ENCODE measurements at regions not wholly inside any gene's neighbourhood (a gene's known extent, or its start where the extent isn't known, plus 50 kb on each side); places are given as distances from the start of the nearest gene placed in this dataset.

GRCh38 chr4:181775298-181775697 is 467.9 kb upstream of the TENM3 start:
- no peaks in the 10 kb centered on the region for H3K9me3 ChIP-seq (ENCODE audit: control insufficient read depth in 3 of 3, low read length in 3 of 3)
- H3K27ac ChIP-seq (ENCODE audit: low read depth, low read length): no peak overlapping the region
- no peaks in the 10 kb centered on the region for H3K27me3 ChIP-seq (ENCODE audit: control insufficient read depth in 3 of 3, insufficient read depth in 3 of 3, low read length in 3 of 3)
- no peaks in the 10 kb centered on the region for H3K4me1 ChIP-seq (ENCODE audit: control insufficient read depth in 3 of 3, insufficient read depth in 3 of 3, low read length in 3 of 3)
- H3K4me3 ChIP-seq (ENCODE audit: low read length in 3 of 3): no peak overlapping the region
- H3K36me3 ChIP-seq (ENCODE audit: control insufficient read depth in 3 of 3, insufficient read depth in 3 of 3, low read length in 3 of 3): no peaks in the 10 kb centered on the region
- H3K9ac ChIP-seq (ENCODE audit: low read depth in 1 of 3, low read length in 3 of 3): no peak overlapping the region

GRCh38 chr4:181776264-181777054 is 466.7 kb upstream of the TENM3 start:
- Histone ChIP-seq H3K27ac (ENCODE audit: low read depth, low read length) (no peak overlapping the region), H3K27me3 (ENCODE audit: control insufficient read depth in 3 of 3, insufficient read depth in 3 of 3, low read length in 3 of 3) (no peaks in the 10 kb centered on the region), H3K4me1 (ENCODE audit: control insufficient read depth in 3 of 3, insufficient read depth in 3 of 3, low read length in 3 of 3) (no peaks in the 10 kb centered on the region), H3K9ac (ENCODE audit: low read depth in 1 of 3, low read length in 3 of 3) (no peak overlapping the region), H3K9me3 (ENCODE audit: control insufficient read depth in 3 of 3, low read length in 3 of 3) (no peaks in the 10 kb centered on the region), H3K36me3 (ENCODE audit: control insufficient read depth in 3 of 3, insufficient read depth in 3 of 3, low read length in 3 of 3) (no peaks in the 10 kb centered on the region), H3K4me3 (ENCODE audit: low read length in 3 of 3) (no peak overlapping the region)

- H3K4me1 ChIP-seq (ENCODE audit: control insufficient read depth in 3 of 3, insufficient read depth in 3 of 3, low read length in 3 of 3): no peaks in the 10 kb centered on the region
- H3K27me3 ChIP-seq (ENCODE audit: control insufficient read depth in 3 of 3, insufficient read depth in 3 of 3, low read length in 3 of 3): no peaks in the 10 kb centered on the region
- no peak overlapping the region for H3K27ac ChIP-seq (ENCODE audit: low read depth, low read length)
- no peaks in the 10 kb centered on the region for H3K36me3 ChIP-seq (ENCODE audit: control insufficient read depth in 3 of 3, insufficient read depth in 3 of 3, low read length in 3 of 3)
- no peak overlapping the region for H3K9ac ChIP-seq (ENCODE audit: low read depth in 1 of 3, low read length in 3 of 3)
- no peak overlapping the region for H3K4me3 ChIP-seq (ENCODE audit: low read length in 3 of 3)
- no peaks in the 10 kb centered on the region for H3K9me3 ChIP-seq (ENCODE audit: control insufficient read depth in 3 of 3, low read length in 3 of 3)
Observed at GRCh38 chr4:181777518-181777917, 465.7 kb upstream of the TENM3 start.

DNA sequence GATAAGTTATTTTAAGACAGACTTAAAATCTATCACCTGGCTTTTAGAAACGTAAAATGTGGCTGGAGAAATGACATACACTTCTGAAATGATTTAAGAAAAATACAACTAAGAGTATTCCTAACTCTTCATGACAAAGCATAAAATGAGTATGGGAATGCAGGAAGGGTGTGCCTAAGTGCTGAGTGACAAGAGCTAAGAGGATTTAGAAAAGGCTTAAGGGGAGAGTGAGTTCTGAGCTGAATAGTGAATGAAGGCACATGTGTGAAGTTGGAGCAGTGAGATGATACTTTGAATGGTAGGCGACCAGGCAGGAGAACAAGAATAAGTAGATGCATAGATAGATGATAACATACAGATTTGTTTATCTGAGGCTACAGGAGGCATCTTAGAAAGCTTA is 458.3 kb upstream of the TENM3 start:
- H3K4me3 ChIP-seq (ENCODE audit: low read length in 3 of 3): no peak overlapping the region
- H3K9ac ChIP-seq (ENCODE audit: low read depth in 1 of 3, low read length in 3 of 3): no peak overlapping the region
- no peaks in the 10 kb centered on the region for H3K36me3 ChIP-seq (ENCODE audit: control insufficient read depth in 3 of 3, insufficient read depth in 3 of 3, low read length in 3 of 3)
- H3K9me3 ChIP-seq (ENCODE audit: control insufficient read depth in 3 of 3, low read length in 3 of 3): no peaks in the 10 kb centered on the region
- H3K4me1 ChIP-seq (ENCODE audit: control insufficient read depth in 3 of 3, insufficient read depth in 3 of 3, low read length in 3 of 3): no peaks in the 10 kb centered on the region
- no peaks in the 10 kb centered on the region for H3K27me3 ChIP-seq (ENCODE audit: control insufficient read depth in 3 of 3, insufficient read depth in 3 of 3, low read length in 3 of 3)
- H3K27ac ChIP-seq (ENCODE audit: low read depth, low read length): no peak overlapping the region

- Histone ChIP-seq H3K36me3 (ENCODE audit: control insufficient read depth in 3 of 3, insufficient read depth in 3 of 3, low read length in 3 of 3) (no peaks in the 10 kb centered on the region), H3K27ac (ENCODE audit: low read depth, low read length) (no peak overlapping the region), H3K4me1 (ENCODE audit: control insufficient read depth in 3 of 3, insufficient read depth in 3 of 3, low read length in 3 of 3) (no peaks in the 10 kb centered on the region), H3K27me3 (ENCODE audit: control insufficient read depth in 3 of 3, insufficient read depth in 3 of 3, low read length in 3 of 3) (no peaks in the 10 kb centered on the region), H3K9ac (ENCODE audit: low read depth in 1 of 3, low read length in 3 of 3) (no peak overlapping the region), H3K9me3 (ENCODE audit: control insufficient read depth in 3 of 3, low read length in 3 of 3) (peaks cover 0 to 6% (median 2%) of the 10 kb centered on the region in 3 donors), H3K4me3 (ENCODE audit: low read length in 3 of 3) (no peak overlapping the region)
Observed at GRCh38 chr4:181792641-181793040, 450.6 kb upstream of the TENM3 start.

GRCh38 chr4:181793096-181793495 is 450.1 kb upstream of the TENM3 start:
- H3K27me3 ChIP-seq (ENCODE audit: control insufficient read depth in 3 of 3, insufficient read depth in 3 of 3, low read length in 3 of 3): no peaks in the 10 kb centered on the region
- no peaks in the 10 kb centered on the region for H3K36me3 ChIP-seq (ENCODE audit: control insufficient read depth in 3 of 3, insufficient read depth in 3 of 3, low read length in 3 of 3)
- no peak overlapping the region for H3K27ac ChIP-seq (ENCODE audit: low read depth, low read length)

DNA sequence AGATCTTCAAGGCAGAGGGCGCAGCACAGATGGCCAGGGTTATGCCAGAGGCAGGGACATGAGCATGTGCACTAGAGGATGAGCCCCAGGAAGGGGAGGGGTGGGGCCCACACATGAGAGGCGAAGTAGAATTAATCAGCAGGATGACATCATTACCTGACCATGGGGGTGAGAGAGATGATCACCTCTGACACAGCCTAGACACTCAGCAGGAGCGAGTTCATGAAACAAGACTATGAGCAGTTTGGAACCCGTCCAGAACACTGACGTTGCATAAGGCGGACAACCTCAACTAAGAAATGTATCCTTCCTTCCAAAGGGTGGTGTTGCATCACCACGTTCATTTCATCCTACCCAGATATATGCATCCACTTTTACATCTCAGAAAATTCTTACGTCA is 446.7 kb upstream of the TENM3 start:
- no peaks in the 10 kb centered on the region for H3K27me3 ChIP-seq (ENCODE audit: control insufficient read depth in 3 of 3, insufficient read depth in 3 of 3, low read length in 3 of 3)
- H3K36me3 ChIP-seq (ENCODE audit: control insufficient read depth in 3 of 3, insufficient read depth in 3 of 3, low read length in 3 of 3): no peaks in the 10 kb centered on the region

More at GRCh38 chr4:181793096-181793495, 450.1 kb upstream of the TENM3 start:
- Histone ChIP-seq H3K9ac (ENCODE audit: low read depth in 1 of 3, low read length in 3 of 3) (no peak overlapping the region), H3K4me3 (ENCODE audit: low read length in 3 of 3) (no peak overlapping the region), H3K4me1 (ENCODE audit: control insufficient read depth in 3 of 3, insufficient read depth in 3 of 3, low read length in 3 of 3) (no peaks in the 10 kb centered on the region), H3K9me3 (ENCODE audit: control insufficient read depth in 3 of 3, low read length in 3 of 3) (peaks cover 0 to 6% (median 2%) of the 10 kb centered on the region in 3 donors)

GRCh38 chr4:181798536-181798935 is 444.7 kb upstream of the TENM3 start:
- Histone ChIP-seq H3K9me3 (ENCODE audit: control insufficient read depth in 3 of 3, low read length in 3 of 3) (peaks cover 0 to 6% (median 2%) of the 10 kb centered on the region in 3 donors), H3K4me1 (ENCODE audit: control insufficient read depth in 3 of 3, insufficient read depth in 3 of 3, low read length in 3 of 3) (no peaks in the 10 kb centered on the region), H3K27ac (ENCODE audit: low read depth, low read length) (no peak overlapping the region), H3K27me3 (ENCODE audit: control insufficient read depth in 3 of 3, insufficient read depth in 3 of 3, low read length in 3 of 3) (no peaks in the 10 kb centered on the region), H3K9ac (ENCODE audit: low read depth in 1 of 3, low read length in 3 of 3) (no peak overlapping the region), H3K4me3 (ENCODE audit: low read length in 3 of 3) (no peak overlapping the region), H3K36me3 (ENCODE audit: control insufficient read depth in 3 of 3, insufficient read depth in 3 of 3, low read length in 3 of 3) (no peaks in the 10 kb centered on the region)

More for the DNA sequence above, 446.7 kb upstream of the TENM3 start:
- peaks cover 0 to 6% (median 2%) of the 10 kb centered on the region in 3 donors for H3K9me3 ChIP-seq (ENCODE audit: control insufficient read depth in 3 of 3, low read length in 3 of 3)
- H3K9ac ChIP-seq (ENCODE audit: low read depth in 1 of 3, low read length in 3 of 3): no peak overlapping the region
- no peak overlapping the region for H3K4me3 ChIP-seq (ENCODE audit: low read length in 3 of 3)
- H3K27ac ChIP-seq (ENCODE audit: low read depth, low read length): no peak overlapping the region
- no peaks in the 10 kb centered on the region for H3K4me1 ChIP-seq (ENCODE audit: control insufficient read depth in 3 of 3, insufficient read depth in 3 of 3, low read length in 3 of 3)

- no peak overlapping the region for H3K27ac ChIP-seq (ENCODE audit: low read depth, low read length)
- no peak overlapping the region for H3K9ac ChIP-seq (ENCODE audit: low read depth in 1 of 3, low read length in 3 of 3)
- H3K4me3 ChIP-seq (ENCODE audit: low read length in 3 of 3): no peak overlapping the region
- H3K36me3 ChIP-seq (ENCODE audit: control insufficient read depth in 3 of 3, insufficient read depth in 3 of 3, low read length in 3 of 3): no peaks in the 10 kb centered on the region
- no peaks in the 10 kb centered on the region for H3K27me3 ChIP-seq (ENCODE audit: control insufficient read depth in 3 of 3, insufficient read depth in 3 of 3, low read length in 3 of 3)
- no peaks in the 10 kb centered on the region for H3K4me1 ChIP-seq (ENCODE audit: control insufficient read depth in 3 of 3, insufficient read depth in 3 of 3, low read length in 3 of 3)
- H3K9me3 ChIP-seq (ENCODE audit: control insufficient read depth in 3 of 3, low read length in 3 of 3): peaks cover 0 to 6% (median 2%) of the 10 kb centered on the region in 3 donors
Observed at GRCh38 chr4:181799561-181800069, 443.6 kb upstream of the TENM3 start.

DNA sequence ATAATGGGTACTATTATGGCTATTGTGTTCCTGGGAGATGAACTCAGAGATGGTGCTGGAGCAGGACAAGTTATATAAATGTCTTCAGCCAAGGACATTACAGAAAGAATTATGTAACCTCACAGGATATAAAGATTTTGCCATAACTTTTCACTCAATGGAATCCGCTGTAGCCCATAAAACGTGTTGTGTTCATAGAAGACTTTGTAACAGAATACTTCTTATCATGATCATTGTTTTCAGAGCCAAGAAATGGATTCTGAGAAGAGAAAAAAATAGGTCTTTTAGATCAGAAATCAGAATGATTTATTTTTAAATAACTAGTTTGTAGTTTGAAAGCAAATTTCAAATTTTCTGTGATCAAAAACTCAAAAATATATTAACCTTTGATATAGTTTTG is 441.0 kb upstream of the TENM3 start:
- H3K4me3 ChIP-seq (ENCODE audit: low read length in 3 of 3): no peak overlapping the region
- H3K4me1 ChIP-seq (ENCODE audit: control insufficient read depth in 3 of 3, insufficient read depth in 3 of 3, low read length in 3 of 3): no peaks in the 10 kb centered on the region
- H3K9ac ChIP-seq (ENCODE audit: low read depth in 1 of 3, low read length in 3 of 3): no peak overlapping the region
- no peak overlapping the region for H3K27ac ChIP-seq (ENCODE audit: low read depth, low read length)
- no peaks in the 10 kb centered on the region for H3K27me3 ChIP-seq (ENCODE audit: control insufficient read depth in 3 of 3, insufficient read depth in 3 of 3, low read length in 3 of 3)
- no peaks in the 10 kb centered on the region for H3K36me3 ChIP-seq (ENCODE audit: control insufficient read depth in 3 of 3, insufficient read depth in 3 of 3, low read length in 3 of 3)
- H3K9me3 ChIP-seq (ENCODE audit: control insufficient read depth in 3 of 3, low read length in 3 of 3): no peaks in the 10 kb centered on the region

Data from skeletal muscle tissue (tissue), 3 donors.